ENCODE measurements at regions not wholly inside any gene's neighbourhood (a gene's known extent, or its start where the extent isn't known, plus 50 kb on each side); places are given as distances from the start of the nearest gene placed in this dataset.
"Not testable (repeated sequence)": the region's sequence is repeated elsewhere in the genome, so short reads cannot be mapped to it uniquely, and the experiment has no call there.

GRCh38 chr6:21282360-21282759, 311.2 kb upstream of the SOX4 start:
- intact Hi-C loops (cut with DNase I); DNase-seq; ATAC-seq: not testable (repeated sequence)

GRCh38 chr6:21284166-21284565, 309.4 kb upstream of the SOX4 start:
- DNase-seq = no peak
- intact Hi-C loops (cut with DNase I) = no loop called here
- ATAC-seq = no peak

- intact Hi-C loops (cut with DNase I) = no loop called here
- no peak for ATAC-seq
- no peak for DNase-seq
Observed at GRCh38 chr6:21284706-21285105, 308.8 kb upstream of the SOX4 start.

GRCh38 chr6:21294144-21294543, 299.4 kb upstream of the SOX4 start:
- no peak for DNase-seq
- intact Hi-C loops (cut with DNase I) = no loop called here
- no peak for ATAC-seq

- ATAC-seq (no peak), DNase-seq (no peak)
- intact Hi-C loops (cut with DNase I) = no loop called here
Observed at GRCh38 chr6:21295506-21296240, 297.9 kb upstream of the SOX4 start.

- intact Hi-C loops (cut with DNase I) = no loop called here
- DNase-seq = no peak
- no peak for ATAC-seq
Observed at GRCh38 chr6:21297665-21298064, 295.9 kb upstream of the SOX4 start.

GRCh38 chr6:21299216-21299615, 294.3 kb upstream of the SOX4 start:
- intact Hi-C loops (cut with DNase I) = no loop called here
- ATAC-seq (no peak), DNase-seq (no peak)

- intact Hi-C loops (cut with DNase I) = no loop called here
- ATAC-seq (no peak), DNase-seq (no peak)
Observed at GRCh38 chr6:21300439-21300838, 293.1 kb upstream of the SOX4 start.

- ATAC-seq (no peak), DNase-seq (no peak)
- intact Hi-C loops (cut with DNase I) = no loop called here
Observed at GRCh38 chr6:21305893-21306332, 287.6 kb upstream of the SOX4 start.

- no peak for ATAC-seq
- intact Hi-C loops (cut with DNase I) = no loop called here
- DNase-seq = no peak
Observed at GRCh38 chr6:21306546-21306945, 287.0 kb upstream of the SOX4 start.

- intact Hi-C loops (cut with DNase I) = no loop called here
- ATAC-seq = no peak
- no peak for DNase-seq
Observed at GRCh38 chr6:21309807-21310221, 283.7 kb upstream of the SOX4 start.

DNA sequence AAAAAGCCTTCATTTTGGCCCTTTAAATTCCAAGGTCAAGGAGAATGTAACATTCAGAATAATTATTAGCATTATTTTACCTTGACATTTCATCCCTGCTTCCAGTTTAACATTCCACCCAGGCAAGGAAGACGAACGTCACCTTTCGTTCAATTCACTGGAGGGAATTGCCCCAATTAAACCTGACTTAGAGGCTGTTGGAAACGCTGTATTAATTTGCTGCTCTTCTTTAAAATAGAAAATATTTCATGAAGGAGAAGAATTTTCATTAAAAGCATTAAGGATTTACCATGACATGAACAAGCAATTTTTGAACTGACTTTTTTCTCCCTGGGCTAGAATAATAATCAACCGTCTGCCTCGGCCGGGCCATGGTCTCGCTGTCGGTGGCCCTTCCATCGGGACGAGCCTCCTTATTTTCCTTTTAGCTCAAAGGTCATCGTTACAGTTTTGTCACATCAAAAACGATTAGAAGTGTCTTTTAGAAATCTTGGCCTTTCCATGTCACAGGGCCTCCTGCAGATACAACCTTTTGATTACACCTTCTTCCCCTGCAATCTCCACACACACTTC, 282.9 kb upstream of the SOX4 start:
- DNase-seq (no peak), ATAC-seq (no peak)
- intact Hi-C loops (cut with DNase I) = no loop called here

- no peak for DNase-seq
- intact Hi-C loops (cut with DNase I) = no loop called here
- no peak for ATAC-seq
Observed at GRCh38 chr6:21312118-21312517, 281.4 kb upstream of the SOX4 start.

DNA sequence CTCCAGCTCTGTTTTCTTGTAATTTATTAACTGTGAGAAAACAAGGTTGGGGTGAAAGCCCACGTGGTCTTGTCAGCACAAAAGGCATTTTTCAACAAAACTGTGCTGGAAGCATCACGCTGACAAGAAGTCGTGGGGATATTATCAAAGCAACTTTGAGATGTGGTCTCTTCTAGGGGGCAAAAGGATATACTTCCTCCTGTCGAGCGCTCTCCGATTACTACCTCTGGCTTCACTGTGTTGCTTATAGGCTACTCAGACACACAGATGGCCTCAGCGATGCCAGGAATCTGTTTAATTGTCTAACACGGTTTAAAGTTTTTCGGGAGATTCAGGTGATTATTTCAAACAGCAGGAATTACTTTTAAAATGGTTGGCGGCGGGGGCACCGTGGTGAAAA, 275.9 kb upstream of the SOX4 start:
- intact Hi-C loops (cut with DNase I) = no loop called here
- ATAC-seq (no peak), DNase-seq (no peak)

GRCh38 chr6:21321076-21321475, 272.5 kb upstream of the SOX4 start:
- intact Hi-C loops (cut with DNase I) = no loop called here
- no peak for DNase-seq
- ATAC-seq = peak in 1 of 2 donors; percentile 73

DNA sequence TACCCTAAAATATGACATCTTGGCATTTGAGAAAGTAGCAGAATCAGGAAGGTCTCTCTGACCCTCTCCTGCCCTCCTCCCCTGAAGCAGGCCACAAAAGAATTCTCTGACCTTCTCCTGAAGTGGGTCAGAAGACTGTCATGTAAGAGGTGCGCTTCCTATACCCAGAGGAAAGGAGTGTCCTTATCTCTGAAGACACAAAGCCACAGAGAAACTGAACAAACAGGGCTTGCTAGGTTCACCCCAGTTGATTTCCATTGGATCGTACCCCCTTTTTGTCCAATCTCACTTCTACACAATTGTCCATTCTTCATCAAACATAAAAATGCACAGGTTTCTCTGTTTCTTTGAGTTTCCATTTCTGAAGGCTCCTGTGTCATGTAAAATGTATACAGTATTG, 272.0 kb upstream of the SOX4 start:
- DNase-seq (no peak), ATAC-seq (no peak)
- intact Hi-C loops (cut with DNase I) = no loop called here

DNA sequence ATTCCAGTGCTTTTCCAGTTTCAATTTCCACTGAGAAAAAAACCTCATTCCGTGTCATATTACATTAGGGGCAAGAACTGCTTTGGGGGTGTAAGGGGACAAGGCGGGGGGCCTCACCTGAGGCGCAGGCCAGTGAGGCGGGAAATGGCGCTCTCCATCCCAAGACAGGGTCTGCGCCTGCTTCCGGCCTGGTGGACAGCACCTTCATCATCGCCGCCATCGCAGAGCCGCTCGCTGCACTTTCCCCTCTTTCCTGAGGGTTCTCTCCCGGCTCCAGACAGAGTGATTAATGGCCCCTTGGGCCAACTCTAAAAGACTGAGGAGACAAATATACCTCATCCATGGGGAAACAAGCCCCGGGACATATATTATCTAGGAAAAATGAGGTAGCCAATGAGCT, 270.0 kb upstream of the SOX4 start:
- no peak for ATAC-seq
- intact Hi-C loops (cut with DNase I) = no loop called here
- DNase-seq = no peak

GRCh38 chr6:21325201-21325856, 268.2 kb upstream of the SOX4 start:
- intact Hi-C loops (cut with DNase I) = no loop called here
- DNase-seq (no peak), ATAC-seq (no peak)

GRCh38 chr6:21327326-21328112, 266.0 kb upstream of the SOX4 start:
- intact Hi-C loops (cut with DNase I) = no loop called here
- ATAC-seq (no peak), DNase-seq (no peak)

- DNase-seq (peak; percentile 39), ATAC-seq (peak; percentile 63 to 89)
- intact Hi-C loops (cut with DNase I) = no loop called here
Observed at GRCh38 chr6:21331235-21331634, 262.3 kb upstream of the SOX4 start.
